Chondrocyte (in vitro differentiated cells): ENCODE measurements at regions not wholly inside any gene's neighbourhood (a gene's known extent, or its start where the extent isn't known, plus 50 kb on each side); places are given as distances from the start of the nearest gene placed in this dataset.

ENCODE experiments used
- DNase-seq: peaks from one replicate; pipeline ENCODE4 v3.0.0; 2021; ENCODE audit warnings: mixed read lengths, low spot score
- H3K27ac Mint-ChIP-seq: one replicate; pipeline ENCODE4 v1.8.0; 2021; ENCODE audit warnings: mild to moderate bottlenecking, moderate library complexity, mixed read lengths; ENCODE audit not compliant: unreplicated experiment
- H3K27me3 Mint-ChIP-seq: 2 replicates; pipeline ENCODE4 v1.8.0; 2021; ENCODE audit warnings: low read depth, mixed read lengths
- H3K36me3 Mint-ChIP-seq: 2 replicates; pipeline ENCODE4 v1.8.0; 2021; ENCODE audit warnings: low read depth, mixed read lengths
- H3K4me1 Mint-ChIP-seq: 2 replicates; pipeline ENCODE4 v1.8.0; 2021; ENCODE audit warnings: low read depth, mild to moderate bottlenecking, mixed read lengths
- H3K4me3 Mint-ChIP-seq: one replicate; pipeline ENCODE4 v1.8.0; 2021; ENCODE audit warnings: mild to moderate bottlenecking, moderate library complexity, mixed read lengths; ENCODE audit not compliant: unreplicated experiment
- H3K9me3 Mint-ChIP-seq: 2 replicates; pipeline ENCODE4 v1.8.0; 2021; ENCODE audit warnings: low read depth, mixed read lengths
- CTCF ChIP-seq: fragments of 200-600 bp; sonication (generic); IDR thresholded peaks from 2 replicates; pipeline ENCODE4 v1.5.0; 2021; ENCODE audit warnings: antibody characterized with exemption, mild to moderate bottlenecking, moderate library complexity

GRCh38 chr13:84543962-84544361 lies 661.7 kb upstream of the SLITRK1 start:
- no peaks in the 10 kb centered on the region for H3K4me1 Mint-ChIP-seq
- H3K27ac Mint-ChIP-seq = no peak overlapping the region
- no peaks in the 10 kb centered on the region for H3K36me3 Mint-ChIP-seq
- no peak for DNase-seq
- TF ChIP-seq CTCF = no peak
- H3K9me3 Mint-ChIP-seq = no peaks in the 10 kb centered on the region
- no peak overlapping the region for H3K4me3 Mint-ChIP-seq
- no peaks in the 10 kb centered on the region for H3K27me3 Mint-ChIP-seq

- Mint-ChIP-seq H3K9me3 (no peaks in the 10 kb centered on the region), H3K4me1 (no peaks in the 10 kb centered on the region), H3K27me3 (no peaks in the 10 kb centered on the region), H3K27ac (no peak overlapping the region), H3K4me3 (no peak overlapping the region), H3K36me3 (no peaks in the 10 kb centered on the region)
- no peak for TF ChIP-seq CTCF
- DNase-seq = no peak
Measured at GRCh38 chr13:84542348-84542747, 660.1 kb upstream of the SLITRK1 start.

GRCh38 chr13:84536906-84537305 lies 654.6 kb upstream of the SLITRK1 start:
- TF ChIP-seq CTCF = no peak
- H3K27me3 Mint-ChIP-seq = no peaks in the 10 kb centered on the region
- H3K27ac Mint-ChIP-seq = no peak overlapping the region
- no peaks in the 10 kb centered on the region for H3K36me3 Mint-ChIP-seq
- no peaks in the 10 kb centered on the region for H3K9me3 Mint-ChIP-seq
- DNase-seq = no peak
- H3K4me3 Mint-ChIP-seq = no peak overlapping the region
- no peaks in the 10 kb centered on the region for H3K4me1 Mint-ChIP-seq

GRCh38 chr13:84528408-84529070 lies 646.3 kb upstream of the SLITRK1 start:
- Mint-ChIP-seq H3K4me3 (no peak overlapping the region), H3K27ac (no peak overlapping the region), H3K36me3 (peaks cover 2% of the 10 kb centered on the region), H3K9me3 (no peaks in the 10 kb centered on the region), H3K4me1 (no peaks in the 10 kb centered on the region), H3K27me3 (peaks cover 4% of the 10 kb centered on the region)
- no peak for TF ChIP-seq CTCF
- DNase-seq = no peak

- no peaks in the 10 kb centered on the region for H3K9me3 Mint-ChIP-seq
- H3K27me3 Mint-ChIP-seq = peaks cover 4% of the 10 kb centered on the region
- no peak overlapping the region for H3K27ac Mint-ChIP-seq
- no peak overlapping the region for H3K4me3 Mint-ChIP-seq
- peaks cover 2% of the 10 kb centered on the region for H3K36me3 Mint-ChIP-seq
- DNase-seq = no peak
- no peak for TF ChIP-seq CTCF
- H3K4me1 Mint-ChIP-seq = no peaks in the 10 kb centered on the region
Measured at GRCh38 chr13:84525865-84526264, 643.6 kb upstream of the SLITRK1 start.
